K562 (cell line): ENCODE measurements at regions not wholly inside any gene's neighbourhood (a gene's known extent, or its start where the extent isn't known, plus 50 kb on each side); places are given as distances from the start of the nearest gene placed in this dataset.

ENCODE experiments used
- ATAC-seq: fragments of 200-7000 bp; cut with Tn5 transposase; 3 replicates; pipeline ENCODE4 v1.9.1; 2020; ENCODE audit warnings: moderate library complexity
- BruUV-seq: library from RNA; stranded (reverse); fragments of 400-500 nt; replicated peaks from 2 replicates; lab custom pipeline; 2021; lab: Mats Ljungman, UMichigan
- CTCF ChIA-PET: fragments of 300-600 bp; formaldehyde crosslinking; extraction: SDS; loops from one replicate; lab custom pipeline; 2021; ENCODE audit warnings: low intra/inter-chr PET ratio; lab: Yijun Ruan, JAX
- POLR2A ChIA-PET: fragments of 300-600, 350-650 bp; sonication (Branson Sonifier 250); formaldehyde crosslinking; extraction: SDS; loops from one replicate; lab custom pipeline; 2021; ENCODE audit warnings: antibody characterized with exemption, inconsistent platforms; lab: Yijun Ruan, JAX
- DNase-seq, 4 experiments: peaks; one replicate each; pipeline versions ENCODE4 v3.0.0 to v3.0.0-alpha.2; 2011 to 2018; ENCODE audit warnings: low spot score in 3 of 4, mixed read lengths in 3 of 4; ENCODE audit errors: extremely low read depth in 1 of 4
- FAIRE-seq: peaks from 2 replicates; lab custom pipeline; 2011; peaks lifted over from hg19 to GRCh38; lab: Jason Lieb, UNC
- H2AFZ ChIP-seq: 2 replicates; pipeline ENCODE4 v1.6.0; 2011; ENCODE audit warnings: low read depth, low read length, control low read depth, inconsistent platforms
- H3K27ac ChIP-seq: fragments of 200-600 bp; 3 replicates; pipeline ENCODE4 v1.8.0; 2011; ENCODE audit warnings: low read depth, mild to moderate bottlenecking, control low read depth, inconsistent platforms, low read length, moderate library complexity, mixed read lengths; ENCODE audit errors: extremely low read depth
- H3K27me3 ChIP-seq, 2 experiments: fragments of 300-600 bp in 1 of 2; 2 replicates in 1 of 2; 3 replicates in 1 of 2; pipeline versions ENCODE4 v1.6.0 to v1.8.0; 2011; ENCODE audit warnings: inconsistent platforms in 2 of 2, low read length in 2 of 2, mild to moderate bottlenecking in 1 of 2, mixed read lengths in 1 of 2, moderate library complexity in 1 of 2; ENCODE audit not compliant: control insufficient read depth in 2 of 2, insufficient read depth in 2 of 2
- H3K36me3 ChIP-seq: fragments of 300-600 bp; 3 replicates; pipeline ENCODE4 v1.8.0; 2011; ENCODE audit warnings: mild to moderate bottlenecking, low read length, inconsistent platforms; ENCODE audit not compliant: control insufficient read depth, insufficient read depth
- H3K4me1 ChIP-seq, 2 experiments: fragments of 200-600 bp in 1 of 2; replicated peaks in 1 of 2; 2 replicates in 1 of 2; 3 replicates in 1 of 2; pipeline versions ENCODE4 v1.5.1 to v1.8.0; 2011; ENCODE audit warnings: inconsistent platforms in 2 of 2, low read length in 2 of 2, mild to moderate bottlenecking in 1 of 2, mixed read lengths in 1 of 2, moderate library complexity in 1 of 2; ENCODE audit not compliant: control insufficient read depth in 2 of 2, insufficient read depth in 2 of 2
- H3K4me2 ChIP-seq: 2 replicates; pipeline ENCODE4 v1.6.1; 2011; ENCODE audit warnings: low read length, control low read depth, inconsistent platforms, mixed read lengths; ENCODE audit not compliant: insufficient read depth
- H3K4me3 ChIP-seq: fragments of 200-600 bp; sonication (generic), shearing (Covaris generic); 2 replicates; pipeline ENCODE4 v1.5.1; 2016; ENCODE audit warnings: control low read depth, inconsistent platforms
- H3K79me2 ChIP-seq: fragments of 200-600 bp; 3 replicates; pipeline ENCODE4 v1.8.0; 2011; ENCODE audit warnings: low read length, inconsistent platforms; ENCODE audit not compliant: control insufficient read depth, insufficient read depth
- H3K9ac ChIP-seq, 2 experiments: 2 replicates each; pipeline versions ENCODE4 v1.6.0 to v1.6.1; 2011; ENCODE audit warnings: low read depth in 2 of 2, low read length in 2 of 2, control low read depth in 1 of 2, inconsistent platforms in 1 of 2, mild to moderate bottlenecking in 1 of 2, mixed read lengths in 1 of 2; ENCODE audit not compliant: insufficient read depth in 1 of 2
- H3K9me1 ChIP-seq: one replicate; pipeline ENCODE4 v1.6.0; 2011; ENCODE audit warnings: inconsistent platforms, mild to moderate bottlenecking, low read length, moderate library complexity; ENCODE audit not compliant: control insufficient read depth, insufficient read depth
- H3K9me3 ChIP-seq: replicated peaks from 2 replicates; pipeline ENCODE4 v1.5.1; 2011; ENCODE audit warnings: low read depth, low read length, inconsistent platforms; ENCODE audit not compliant: control insufficient read depth, insufficient read depth
- H4K20me1 ChIP-seq: replicated peaks from 2 replicates; pipeline ENCODE4 v1.6.1; 2011; ENCODE audit warnings: low read length, inconsistent platforms, mixed read lengths; ENCODE audit not compliant: control insufficient read depth, insufficient read depth
- KDM2B ChIP-seq: fragments of 250-450 bp; sonication (Bioruptor Pico); IDR thresholded peaks from 2 replicates; pipeline ENCODE4 v1.8.0; 2021; ENCODE audit warnings: mild to moderate bottlenecking, moderate library complexity
- ZNF311 ChIP-seq: fragments of 250-450 bp; sonication (Bioruptor Pico); IDR thresholded peaks from 2 replicates; pipeline ENCODE4 v1.4.0; 2020; ENCODE audit warnings: mild to moderate bottlenecking, moderate library complexity
- WGBS: fragments of 100-300 bp; shearing (Covaris generic); methylation state at CpG from one replicate; pipeline ENCODE4 v1.1.6; 2016; ENCODE audit warnings: low coverage, mixed read lengths; ENCODE audit not compliant: insufficient coverage; ENCODE audit errors: missing lambda C conversion rate; 5-methylcytosine and 5-hydroxymethylcytosine counted together
- in situ Hi-C: fragments of 300-500 bp; cut with MboI; formaldehyde crosslinking; loops from 4 replicates; pipeline ENCODE4 v1.15.0; 2018; ENCODE audit warnings: inconsistent platforms, mixed read lengths
- intact Hi-C: fragments of 100-400 bp; cut with micrococcal nuclease; formaldehyde crosslinking; loops from 2 replicates; pipeline ENCODE4 v1.14.2; 2022
- TF ChIP-seq, protein P1 (sequence below): fragments of 450-650 bp; IDR thresholded peaks from 2 replicates; pipeline ENCODE4 v1.6.1; 2017; ENCODE audit warnings: antibody characterized with exemption, mild to moderate bottlenecking

DNA sequence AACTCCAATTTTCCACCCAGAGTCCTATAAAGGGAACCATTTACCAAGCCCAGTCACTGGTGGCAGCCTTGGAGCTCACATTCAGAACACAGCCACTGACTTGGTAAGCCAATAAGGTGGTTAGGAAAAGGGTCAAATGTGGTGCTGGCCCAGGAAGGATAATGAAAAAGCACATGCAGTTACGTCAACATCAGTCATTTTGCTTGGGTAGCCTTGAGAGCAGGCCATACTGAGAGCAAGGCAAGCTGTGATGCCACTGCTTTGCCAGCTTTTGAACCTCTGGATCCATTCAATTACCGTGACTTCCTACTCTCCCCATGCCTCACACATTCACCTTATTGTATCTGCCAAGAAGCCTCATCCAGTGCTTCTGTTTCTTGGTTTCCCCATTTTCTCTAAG lies 253.6 kb downstream of the OPA1 start:
- Histone ChIP-seq H3K27me3 (no peaks in the 10 kb centered on the region), H3K9ac (peak overlapping the region in 1 of 2 experiments; percentile 1; a peak in 1 of 4 replicates), H3K4me3 (no peak overlapping the region), H3K27ac (peak overlapping the region; percentile 26; the same call in 1 of the 3 replicates), H3K9me3 (peaks cover 13% of the 10 kb centered on the region), H3K9me1 (no peaks in the 10 kb centered on the region), H4K20me1 (no peaks in the 10 kb centered on the region), H2AFZ (peak overlapping the region; percentile 70), H3K79me2 (peaks cover 7% of the 10 kb centered on the region; the same call in 2 of the 3 replicates), H3K4me1 (peaks cover 23 to 63% of the 10 kb centered on the region in 2 experiments), H3K36me3 (peaks cover 5% of the 10 kb centered on the region; the same call in 2 of the 3 replicates), H3K4me2 (no peak overlapping the region)
- POLR2A ChIA-PET: interaction anchor here (0.6 to 1.7 kb wide), 4 partner anchors 9 to 253 kb away, joined by 3 to 6 read pairs (median 4); no protein-coding TSS in a partner anchor
- in situ Hi-C loops: no loop called here
- TF ChIP-seq, protein P1, sequence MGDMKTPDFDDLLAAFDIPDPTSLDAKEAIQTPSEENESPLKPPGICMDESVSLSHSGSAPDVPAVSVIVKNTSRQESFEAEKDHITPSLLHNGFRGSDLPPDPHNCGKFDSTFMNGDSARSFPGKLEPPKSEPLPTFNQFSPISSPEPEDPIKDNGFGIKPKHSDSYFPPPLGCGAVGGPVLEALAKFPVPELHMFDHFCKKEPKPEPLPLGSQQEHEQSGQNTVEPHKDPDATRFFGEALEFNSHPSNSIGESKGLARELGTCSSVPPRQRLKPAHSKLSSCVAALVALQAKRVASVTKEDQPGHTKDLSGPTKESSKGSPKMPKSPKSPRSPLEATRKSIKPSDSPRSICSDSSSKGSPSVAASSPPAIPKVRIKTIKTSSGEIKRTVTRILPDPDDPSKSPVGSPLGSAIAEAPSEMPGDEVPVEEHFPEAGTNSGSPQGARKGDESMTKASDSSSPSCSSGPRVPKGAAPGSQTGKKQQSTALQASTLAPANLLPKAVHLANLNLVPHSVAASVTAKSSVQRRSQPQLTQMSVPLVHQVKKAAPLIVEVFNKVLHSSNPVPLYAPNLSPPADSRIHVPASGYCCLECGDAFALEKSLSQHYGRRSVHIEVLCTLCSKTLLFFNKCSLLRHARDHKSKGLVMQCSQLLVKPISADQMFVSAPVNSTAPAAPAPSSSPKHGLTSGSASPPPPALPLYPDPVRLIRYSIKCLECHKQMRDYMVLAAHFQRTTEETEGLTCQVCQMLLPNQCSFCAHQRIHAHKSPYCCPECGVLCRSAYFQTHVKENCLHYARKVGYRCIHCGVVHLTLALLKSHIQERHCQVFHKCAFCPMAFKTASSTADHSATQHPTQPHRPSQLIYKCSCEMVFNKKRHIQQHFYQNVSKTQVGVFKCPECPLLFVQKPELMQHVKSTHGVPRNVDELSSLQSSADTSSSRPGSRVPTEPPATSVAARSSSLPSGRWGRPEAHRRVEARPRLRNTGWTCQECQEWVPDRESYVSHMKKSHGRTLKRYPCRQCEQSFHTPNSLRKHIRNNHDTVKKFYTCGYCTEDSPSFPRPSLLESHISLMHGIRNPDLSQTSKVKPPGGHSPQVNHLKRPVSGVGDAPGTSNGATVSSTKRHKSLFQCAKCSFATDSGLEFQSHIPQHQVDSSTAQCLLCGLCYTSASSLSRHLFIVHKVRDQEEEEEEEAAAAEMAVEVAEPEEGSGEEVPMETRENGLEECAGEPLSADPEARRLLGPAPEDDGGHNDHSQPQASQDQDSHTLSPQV: peak; percentile 68
- TF ChIP-seq KDM2B (CRISPR knock-in tag) (no peak), ZNF311 (CRISPR knock-in tag) (peak; percentile 60; the same call in 1 of the 2 replicates)
- FAIRE-seq (no peak), DNase-seq (no peak), ATAC-seq (no peak)
- intact Hi-C loops: no loop called here
- CTCF ChIA-PET: no interaction called here
- no TSS peak for BruUV-seq
- 66% methylated on average over 2 of the region's 2 CpGs for WGBS
